ENCODE measurements at regions not wholly inside any gene's neighbourhood (a gene's known extent, or its start where the extent isn't known, plus 50 kb on each side); places are given as distances from the start of the nearest gene placed in this dataset.

DNA sequence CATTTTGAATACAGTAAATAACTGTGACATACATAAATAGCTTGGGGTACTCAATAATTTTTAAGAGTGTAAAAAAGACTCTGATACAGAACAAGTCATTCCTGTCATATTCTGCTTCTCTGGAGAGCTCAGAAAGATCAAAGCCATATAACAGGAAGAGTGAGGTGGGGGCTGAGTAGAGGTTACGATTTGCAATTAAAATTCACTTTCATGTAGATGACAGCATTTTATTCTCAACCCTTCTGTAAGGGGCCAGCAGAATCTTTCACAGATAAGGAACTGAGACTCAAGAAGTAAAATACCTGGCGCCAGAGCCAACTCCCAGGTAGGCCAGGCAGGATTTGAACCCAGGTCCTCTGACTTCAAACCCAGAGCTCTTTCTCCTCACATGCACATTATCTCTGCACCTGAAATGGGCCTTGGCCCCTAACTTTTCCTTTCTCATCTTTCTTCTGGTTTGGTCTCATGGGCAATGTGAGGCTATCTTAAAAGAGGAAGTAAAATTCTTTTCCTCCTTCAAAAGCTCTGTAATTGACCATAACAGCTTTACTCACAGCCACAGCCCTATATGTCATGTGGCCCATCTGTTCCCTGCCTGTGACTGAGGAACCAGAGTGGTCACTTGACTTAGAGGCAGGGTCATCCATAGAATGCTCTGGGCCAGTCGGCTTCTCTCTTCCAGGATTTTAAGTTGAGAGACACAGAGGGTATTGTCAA lies 80.9 kb upstream of the SYT6 start:
- POLR2A ChIA-PET: no interaction called here
- no peak for ATAC-seq

GRCh38 chr1:114232691-114233090 lies 79.0 kb upstream of the SYT6 start:
- H3K36me3 Mint-ChIP-seq (ENCODE audit: low read depth): no peaks in the 10 kb centered on the region
- no peak for DNase-seq
- no peak overlapping the region for H3K4me3 Mint-ChIP-seq
- CTCF ChIA-PET: no interaction called here
- intact Hi-C loops (cut with micrococcal nuclease): no loop called here
- POLR2A ChIA-PET: no interaction called here
- no peaks in the 10 kb centered on the region for H3K27me3 Mint-ChIP-seq
- no peak overlapping the region for H3K27ac Mint-ChIP-seq
- H3K4me1 Mint-ChIP-seq (ENCODE audit: low read depth): peaks cover 8% of the 10 kb centered on the region
- no peaks in the 10 kb centered on the region for H3K9me3 Mint-ChIP-seq
- ATAC-seq: no peak
- TF ChIP-seq, protein P1, sequence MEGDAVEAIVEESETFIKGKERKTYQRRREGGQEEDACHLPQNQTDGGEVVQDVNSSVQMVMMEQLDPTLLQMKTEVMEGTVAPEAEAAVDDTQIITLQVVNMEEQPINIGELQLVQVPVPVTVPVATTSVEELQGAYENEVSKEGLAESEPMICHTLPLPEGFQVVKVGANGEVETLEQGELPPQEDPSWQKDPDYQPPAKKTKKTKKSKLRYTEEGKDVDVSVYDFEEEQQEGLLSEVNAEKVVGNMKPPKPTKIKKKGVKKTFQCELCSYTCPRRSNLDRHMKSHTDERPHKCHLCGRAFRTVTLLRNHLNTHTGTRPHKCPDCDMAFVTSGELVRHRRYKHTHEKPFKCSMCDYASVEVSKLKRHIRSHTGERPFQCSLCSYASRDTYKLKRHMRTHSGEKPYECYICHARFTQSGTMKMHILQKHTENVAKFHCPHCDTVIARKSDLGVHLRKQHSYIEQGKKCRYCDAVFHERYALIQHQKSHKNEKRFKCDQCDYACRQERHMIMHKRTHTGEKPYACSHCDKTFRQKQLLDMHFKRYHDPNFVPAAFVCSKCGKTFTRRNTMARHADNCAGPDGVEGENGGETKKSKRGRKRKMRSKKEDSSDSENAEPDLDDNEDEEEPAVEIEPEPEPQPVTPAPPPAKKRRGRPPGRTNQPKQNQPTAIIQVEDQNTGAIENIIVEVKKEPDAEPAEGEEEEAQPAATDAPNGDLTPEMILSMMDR (IDR thresholded peaks at IDR 0.05): no peak

More for the DNA sequence above, 80.9 kb upstream of the SYT6 start:
- no peaks in the 10 kb centered on the region for H3K27me3 Mint-ChIP-seq
- no peak overlapping the region for H3K4me3 Mint-ChIP-seq
- no peaks in the 10 kb centered on the region for H3K9me3 Mint-ChIP-seq
- intact Hi-C loops (cut with micrococcal nuclease): no loop called here
- DNase-seq: no peak
- H3K27ac Mint-ChIP-seq: no peak overlapping the region
- TF ChIP-seq, protein P1 (IDR thresholded peaks at IDR 0.05): no peak
- H3K36me3 Mint-ChIP-seq (ENCODE audit: low read depth): no peaks in the 10 kb centered on the region
- CTCF ChIA-PET: interaction anchor here (1.7 kb wide), 1 partner anchor 48 kb away, joined by 13 read pairs; no protein-coding TSS in a partner anchor
- peaks cover 8% of the 10 kb centered on the region for H3K4me1 Mint-ChIP-seq (ENCODE audit: low read depth)

DNA sequence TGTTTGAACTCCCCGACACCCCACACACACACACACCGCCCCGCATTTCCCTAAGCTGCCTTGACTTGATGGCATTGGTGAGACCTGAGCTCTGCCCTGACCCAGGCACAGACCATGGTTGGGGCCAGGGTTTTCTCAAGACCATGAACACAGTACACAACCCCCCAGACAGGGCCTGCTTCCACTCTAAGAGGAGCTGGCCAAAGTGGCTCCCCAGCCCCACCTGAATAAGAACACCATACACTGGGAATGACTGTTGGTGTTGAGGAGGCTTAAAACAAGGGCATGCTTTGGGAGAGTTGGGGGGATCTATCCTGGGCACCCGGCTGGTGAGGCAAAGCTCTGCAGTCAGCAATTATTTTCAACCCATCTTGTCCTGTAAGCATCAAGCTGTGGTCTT lies 77.6 kb upstream of the SYT6 start:
- TF ChIP-seq, protein P1 (IDR thresholded peaks at IDR 0.05): no peak
- intact Hi-C loops (cut with micrococcal nuclease): no loop called here
- ChIA-PET CTCF (interaction anchor here (0.9 to 1.2 kb wide), 3 partner anchors 11 to 49 kb away, joined by 3 read pairs; no protein-coding TSS in a partner anchor), POLR2A (no interaction called here)
- no peaks in the 10 kb centered on the region for H3K27me3 Mint-ChIP-seq
- ATAC-seq (no peak), DNase-seq (no peak)
- no peak overlapping the region for H3K4me3 Mint-ChIP-seq
- no peaks in the 10 kb centered on the region for H3K36me3 Mint-ChIP-seq (ENCODE audit: low read depth)
- H3K4me1 Mint-ChIP-seq (ENCODE audit: low read depth): peaks cover 8% of the 10 kb centered on the region
- H3K9me3 Mint-ChIP-seq: no peaks in the 10 kb centered on the region
- H3K27ac Mint-ChIP-seq: no peak overlapping the region

DNA sequence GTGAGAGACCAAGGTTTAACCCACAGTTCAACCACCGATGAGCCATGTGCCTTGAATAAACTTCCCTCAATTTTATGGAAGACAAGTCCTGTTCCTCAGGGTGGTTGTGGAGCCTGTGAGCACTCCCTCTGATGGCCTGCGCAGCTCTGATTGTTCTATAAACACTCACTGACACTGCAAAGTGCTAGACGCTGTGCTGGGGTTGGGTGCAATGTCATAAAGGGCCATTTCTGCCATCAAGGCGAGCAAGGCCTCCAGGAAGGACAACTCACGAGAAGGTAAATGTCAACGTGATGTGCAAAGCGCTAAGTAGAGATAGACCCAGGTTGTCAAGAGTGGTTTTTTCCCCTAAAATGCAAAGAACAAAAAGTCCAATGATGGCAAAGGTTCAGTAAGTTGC lies 75.7 kb upstream of the SYT6 start:
- no peaks in the 10 kb centered on the region for H3K27me3 Mint-ChIP-seq
- no peaks in the 10 kb centered on the region for H3K9me3 Mint-ChIP-seq
- CTCF ChIA-PET: no interaction called here
- DNase-seq (no peak), ATAC-seq (no peak)
- no peaks in the 10 kb centered on the region for H3K36me3 Mint-ChIP-seq (ENCODE audit: low read depth)
- peaks cover 3% of the 10 kb centered on the region for H3K4me1 Mint-ChIP-seq (ENCODE audit: low read depth)
- POLR2A ChIA-PET: no interaction called here
- no peak overlapping the region for H3K4me3 Mint-ChIP-seq
- H3K27ac Mint-ChIP-seq: no peak overlapping the region
- intact Hi-C loops (cut with micrococcal nuclease): no loop called here
- TF ChIP-seq, protein P1 (IDR thresholded peaks at IDR 0.05): no peak

- H3K9me3 Mint-ChIP-seq: no peaks in the 10 kb centered on the region
- ATAC-seq (no peak), DNase-seq (no peak)
- CTCF ChIA-PET: no interaction called here
- intact Hi-C loops (cut with micrococcal nuclease): no loop called here
- no peaks in the 10 kb centered on the region for H3K4me1 Mint-ChIP-seq (ENCODE audit: low read depth)
- no peaks in the 10 kb centered on the region for H3K36me3 Mint-ChIP-seq (ENCODE audit: low read depth)
- H3K4me3 Mint-ChIP-seq: no peak overlapping the region
- H3K27ac Mint-ChIP-seq: no peak overlapping the region
- POLR2A ChIA-PET: no interaction called here
- TF ChIP-seq, protein P1 (IDR thresholded peaks at IDR 0.05): no peak
- no peaks in the 10 kb centered on the region for H3K27me3 Mint-ChIP-seq
These were observed 73.4 kb upstream of the SYT6 start for GRCh38 chr1:114227059-114227458.
